Fibroblast of pulmonary artery (primary cell): ENCODE measurements at regions not wholly inside any gene's neighbourhood (a gene's known extent, or its start where the extent isn't known, plus 50 kb on each side); places are given as distances from the start of the nearest gene placed in this dataset.
"Not testable (repeated sequence)": the region's sequence is repeated elsewhere in the genome, so short reads cannot be mapped to it uniquely, and the experiment has no call there.

Experiments used
- DNase-seq: peaks from one replicate; pipeline ENCODE4 v3.0.0-alpha.2; 2010; ENCODE audit warnings: low read depth
- H3K4me3 ChIP-seq: replicated peaks from 2 replicates; pipeline ENCODE4 v1.5.1; 2011; ENCODE audit warnings: low read depth, mild to moderate bottlenecking, control low read depth, low read length, moderate library complexity
- CTCF ChIP-seq: IDR thresholded peaks from 2 replicates; pipeline ENCODE4 v1.5.1; 2011; ENCODE audit warnings: mild to moderate bottlenecking, control low read depth, low read length, inconsistent platforms; ENCODE audit errors: missing control alignments

- no peak for DNase-seq
- no peak for TF ChIP-seq CTCF
- no peak overlapping the region for H3K4me3 ChIP-seq
Measured at GRCh38 chr12:74595696-74596095, 58.1 kb downstream of the ATXN7L3B start.

- TF ChIP-seq CTCF, result no peak
- H3K4me3 ChIP-seq, result no peak overlapping the region
- no peak for DNase-seq
Measured at GRCh38 chr12:74598819-74599218, 61.2 kb downstream of the ATXN7L3B start.

- DNase-seq, result no peak
- H3K4me3 ChIP-seq, result no peak overlapping the region
- no peak for TF ChIP-seq CTCF
Measured at GRCh38 chr12:74599932-74600331, 62.3 kb downstream of the ATXN7L3B start.

- not testable (repeated sequence) for H3K4me3 ChIP-seq, DNase-seq
Measured at GRCh38 chr12:74600817-74601216, 63.2 kb downstream of the ATXN7L3B start.

GRCh38 chr12:74602881-74603672 lies 65.4 kb downstream of the ATXN7L3B start:
- no peak for DNase-seq
- no peak overlapping the region for H3K4me3 ChIP-seq
- TF ChIP-seq CTCF, result no peak

- TF ChIP-seq CTCF, result no peak
- no peak for DNase-seq
- no peak overlapping the region for H3K4me3 ChIP-seq
Measured at GRCh38 chr12:74608231-74608775, 70.7 kb downstream of the ATXN7L3B start.

GRCh38 chr12:74610711-74611110 lies 73.1 kb downstream of the ATXN7L3B start:
- no peak for TF ChIP-seq CTCF
- DNase-seq, result no peak

More at GRCh38 chr12:74610711-74611110, 73.1 kb downstream of the ATXN7L3B start:
- H3K4me3 ChIP-seq, result no peak overlapping the region
